Esophagus muscularis mucosa (tissue), 4 donors: ENCODE measurements at regions not wholly inside any gene's neighbourhood (a gene's known extent, or its start where the extent isn't known, plus 50 kb on each side); places are given as distances from the start of the nearest gene placed in this dataset.

Experiments used
- EP300 ChIP-seq: sonication (generic); formaldehyde crosslinking; IDR thresholded peaks from one replicate; pipeline ENCODE4 v1.6.1; 2017; ENCODE audit warnings: antibody characterized with exemption
- POLR2A ChIP-seq: fragments of 450-650 bp; IDR thresholded peaks from one replicate; pipeline ENCODE4 v1.6.1; 2017; ENCODE audit warnings: antibody characterized with exemption, moderate library complexity, mild to moderate bottlenecking, low read depth
- POLR2AphosphoS5 ChIP-seq, 2 donors: sonication (generic); formaldehyde crosslinking; IDR thresholded peaks; one replicate each; pipeline ENCODE4 v1.6.1; 2017; ENCODE audit warnings: antibody characterized with exemption in 2 of 2
- TF ChIP-seq, protein P1 (sequence below), 3 experiments: fragments of 200-600 bp in 2 of 3; fragments of 450-650 bp in 1 of 3; sonication (generic) in 2 of 3; IDR thresholded peaks; one replicate each; pipeline ENCODE4 v1.5.1; 2017 to 2019; ENCODE audit warnings: antibody characterized with exemption in 3 of 3, mild to moderate bottlenecking in 2 of 3, moderate library complexity in 1 of 3

DNA sequence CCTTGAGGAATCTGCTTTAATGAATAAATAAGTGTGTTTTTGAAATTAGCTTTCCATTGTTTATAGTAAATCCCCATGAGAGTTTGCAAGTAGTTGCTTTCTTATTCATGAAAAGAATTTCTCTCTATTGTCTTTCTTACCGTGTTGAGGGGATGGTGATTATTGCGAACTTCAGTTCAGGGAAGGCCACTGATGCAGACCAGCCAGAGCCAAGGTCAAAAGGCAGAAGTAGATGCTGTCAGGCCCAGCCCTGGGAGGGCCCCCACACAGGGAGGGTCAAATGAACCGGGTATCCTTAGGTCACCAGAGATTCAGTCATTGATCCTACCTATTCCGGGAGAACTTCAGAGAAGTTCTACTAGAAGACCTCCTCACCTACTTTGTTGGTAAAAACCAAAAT lies 185.9 kb downstream of the NUFIP1 start:
- TF ChIP-seq, protein P1, sequence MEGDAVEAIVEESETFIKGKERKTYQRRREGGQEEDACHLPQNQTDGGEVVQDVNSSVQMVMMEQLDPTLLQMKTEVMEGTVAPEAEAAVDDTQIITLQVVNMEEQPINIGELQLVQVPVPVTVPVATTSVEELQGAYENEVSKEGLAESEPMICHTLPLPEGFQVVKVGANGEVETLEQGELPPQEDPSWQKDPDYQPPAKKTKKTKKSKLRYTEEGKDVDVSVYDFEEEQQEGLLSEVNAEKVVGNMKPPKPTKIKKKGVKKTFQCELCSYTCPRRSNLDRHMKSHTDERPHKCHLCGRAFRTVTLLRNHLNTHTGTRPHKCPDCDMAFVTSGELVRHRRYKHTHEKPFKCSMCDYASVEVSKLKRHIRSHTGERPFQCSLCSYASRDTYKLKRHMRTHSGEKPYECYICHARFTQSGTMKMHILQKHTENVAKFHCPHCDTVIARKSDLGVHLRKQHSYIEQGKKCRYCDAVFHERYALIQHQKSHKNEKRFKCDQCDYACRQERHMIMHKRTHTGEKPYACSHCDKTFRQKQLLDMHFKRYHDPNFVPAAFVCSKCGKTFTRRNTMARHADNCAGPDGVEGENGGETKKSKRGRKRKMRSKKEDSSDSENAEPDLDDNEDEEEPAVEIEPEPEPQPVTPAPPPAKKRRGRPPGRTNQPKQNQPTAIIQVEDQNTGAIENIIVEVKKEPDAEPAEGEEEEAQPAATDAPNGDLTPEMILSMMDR (IDR thresholded peaks at IDR 0.05): no peak
- no peak for TF ChIP-seq POLR2A
- no peak for TF ChIP-seq EP300
- TF ChIP-seq POLR2AphosphoS5 (IDR thresholded peaks at IDR 0.05): no peak
